CD4-positive, alpha-beta T cell (primary cell): ENCODE measurements at regions not wholly inside any gene's neighbourhood (a gene's known extent, or its start where the extent isn't known, plus 50 kb on each side); places are given as distances from the start of the nearest gene placed in this dataset.

Experiments used
- ATAC-seq: fragments of 200-7000 bp; cut with Tn5 transposase; one replicate; pipeline ENCODE4 v1.10.0; 2022; ENCODE audit warnings: mild to moderate bottlenecking; ENCODE audit not compliant: poor library complexity
- CTCF ChIA-PET: fragments of 350-600 bp; sonication (Branson Sonifier 250); formaldehyde crosslinking; loops from one replicate; lab custom pipeline; 2021; ENCODE audit warnings: antibody characterized with exemption, inconsistent platforms; lab: Charles Lee
- POLR2A ChIA-PET: fragments of 350-600 bp; sonication (Branson Sonifier 250); formaldehyde crosslinking; loops from one replicate; lab custom pipeline; 2021; ENCODE audit warnings: antibody characterized with exemption, inconsistent platforms; lab: Charles Lee
- DNase-seq, 14 experiments: peaks; one replicate each; pipeline ENCODE4 v3.0.0-alpha.2; 2013 to 2020; ENCODE audit warnings: mixed read lengths in 2 of 14
- H3K27ac ChIP-seq, 2 donors: one replicate each; pipeline versions ENCODE4 v1.5.1 to v1.7.0; 2013; ENCODE audit warnings: low read length in 2 of 2, low read depth in 1 of 2, mild to moderate bottlenecking in 1 of 2
- H3K27me3 ChIP-seq, 2 experiments: 1 replicate in 1 of 2; 2 replicates in 1 of 2; pipeline versions ENCODE4 v1.6.1 to v1.7.0; 2013; ENCODE audit warnings: low read length in 2 of 2, control low read depth in 1 of 2, mild to moderate bottlenecking in 1 of 2, moderate library complexity in 1 of 2; ENCODE audit not compliant: insufficient read depth in 2 of 2, control insufficient read depth in 1 of 2
- H3K36me3 ChIP-seq: one replicate; pipeline ENCODE4 v1.6.1; 2013; ENCODE audit warnings: low read length, control low read depth; ENCODE audit not compliant: insufficient read depth
- H3K4me1 ChIP-seq: one replicate; pipeline ENCODE4 v1.6.1; 2013; ENCODE audit warnings: low read length, control low read depth; ENCODE audit not compliant: insufficient read depth
- H3K4me3 ChIP-seq: one replicate; pipeline ENCODE4 v1.5.1; 2013; ENCODE audit warnings: mild to moderate bottlenecking, low read length, moderate library complexity
- H3K9me3 ChIP-seq, 2 experiments: 1 replicate in 1 of 2; 2 replicates in 1 of 2; pipeline versions ENCODE4 v1.6.1 to v1.7.0; 2013; ENCODE audit warnings: low read length in 2 of 2, mild to moderate bottlenecking in 2 of 2, control low read depth in 1 of 2, moderate library complexity in 1 of 2; ENCODE audit not compliant: control insufficient read depth in 1 of 2, insufficient read depth in 1 of 2
- H3K27ac Mint-ChIP-seq: one replicate; pipeline ENCODE4 v1.8.0; 2020; ENCODE audit warnings: mixed read lengths
- H3K27me3 Mint-ChIP-seq: one replicate; pipeline ENCODE4 v1.8.0; 2021; ENCODE audit warnings: mixed read lengths
- H3K36me3 Mint-ChIP-seq: one replicate; pipeline ENCODE4 v1.8.0; 2021; ENCODE audit warnings: low read depth, mixed read lengths
- H3K4me1 Mint-ChIP-seq: one replicate; pipeline ENCODE4 v1.8.0; 2021; ENCODE audit warnings: low read depth, mixed read lengths
- H3K4me3 Mint-ChIP-seq: one replicate; pipeline ENCODE4 v1.8.0; 2020; ENCODE audit warnings: mild to moderate bottlenecking, mixed read lengths
- H3K9me3 Mint-ChIP-seq: one replicate; pipeline ENCODE4 v1.8.0; 2020; ENCODE audit warnings: mixed read lengths
- CTCF ChIP-seq: fragments of 200-600 bp; IDR thresholded peaks from one replicate; pipeline ENCODE4 v1.8.0; 2022; ENCODE audit warnings: antibody characterized with exemption, mild to moderate bottlenecking
- intact Hi-C, 2 experiments: fragments of 100-400 bp; cut with DNase I in 1 of 2; cut with micrococcal nuclease in 1 of 2; formaldehyde crosslinking; loops; one replicate each; pipeline versions ENCODE4 v1.15.1 to v1.9.0; 2023 to 2025; cut with DNase I, micrococcal nuclease

DNA sequence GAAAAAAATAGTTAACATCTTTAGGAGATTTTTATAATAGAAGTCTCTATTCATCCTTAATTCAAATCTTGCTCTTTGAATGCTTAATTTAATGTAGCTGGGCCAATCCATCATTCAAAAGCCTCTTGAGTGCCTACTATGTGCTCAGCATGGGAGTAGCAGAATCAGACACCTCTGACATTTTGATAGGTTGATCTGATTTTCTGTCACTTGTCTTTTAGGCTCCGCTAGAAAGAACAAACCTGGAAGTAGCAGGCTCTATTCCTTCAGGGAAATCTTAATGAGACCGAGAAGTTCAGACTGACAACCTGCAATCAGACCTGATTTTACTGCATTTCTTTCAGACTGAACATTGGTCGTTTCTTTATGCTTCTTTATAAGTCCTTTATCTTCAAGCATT is 588.6 kb upstream of the MANEA start:
- no peak for TF ChIP-seq CTCF
- no peak overlapping the region for H3K4me3 Mint-ChIP-seq
- H3K36me3 Mint-ChIP-seq, result no peaks in the 10 kb centered on the region
- Histone ChIP-seq H3K4me3 (no peak overlapping the region), H3K36me3 (no peaks in the 10 kb centered on the region), H3K27ac (no peak overlapping the region), H3K27me3 (no peaks in the 10 kb centered on the region), H3K9me3 (no peaks in the 10 kb centered on the region), H3K4me1 (no peaks in the 10 kb centered on the region)
- ATAC-seq (no peak), DNase-seq (no peak)
- peaks cover 5% of the 10 kb centered on the region for H3K9me3 Mint-ChIP-seq
- no peaks in the 10 kb centered on the region for H3K27me3 Mint-ChIP-seq
- H3K4me1 Mint-ChIP-seq, result no peaks in the 10 kb centered on the region
- POLR2A ChIA-PET, result no interaction called here
- no peak overlapping the region for H3K27ac Mint-ChIP-seq
- CTCF ChIA-PET, result no interaction called here
- intact Hi-C loops, result no loop called here

GRCh38 chr6:95017922-95018321 is 559.4 kb upstream of the MANEA start:
- Mint-ChIP-seq H3K9me3 (no peaks in the 10 kb centered on the region), H3K4me1 (no peaks in the 10 kb centered on the region), H3K27me3 (no peaks in the 10 kb centered on the region), H3K4me3 (no peak overlapping the region), H3K36me3 (no peaks in the 10 kb centered on the region), H3K27ac (no peak overlapping the region)
- no peak overlapping the region for H3K4me3 ChIP-seq
- intact Hi-C loops, result no loop called here
- H3K36me3 ChIP-seq, result no peaks in the 10 kb centered on the region
- no peaks in the 10 kb centered on the region for H3K27me3 ChIP-seq
- DNase-seq (no peak), ATAC-seq (no peak)
- no peak overlapping the region for H3K27ac ChIP-seq
- no peak for TF ChIP-seq CTCF
- ChIA-PET CTCF (no interaction called here), POLR2A (no interaction called here)
- no peaks in the 10 kb centered on the region for H3K4me1 ChIP-seq
- no peaks in the 10 kb centered on the region for H3K9me3 ChIP-seq
